Thyroid gland (tissue), 4 donors: ENCODE measurements at regions not wholly inside any gene's neighbourhood (a gene's known extent, or its start where the extent isn't known, plus 50 kb on each side); places are given as distances from the start of the nearest gene placed in this dataset.

ENCODE experiments used
- POLR2A ChIP-seq, 2 donors: fragments of 450-650 bp; IDR thresholded peaks; one replicate each; pipeline ENCODE4 v1.6.1; 2017; ENCODE audit warnings: antibody characterized with exemption in 2 of 2, mild to moderate bottlenecking in 2 of 2, moderate library complexity in 1 of 2
- TF ChIP-seq, protein P1 (sequence below), 6 experiments: fragments of 200-600 bp in 3 of 6; fragments of 450-650 bp in 3 of 6; sonication (generic) in 3 of 6; IDR thresholded peaks; one replicate each; pipeline ENCODE4 v1.5.1; 2016 to 2019; ENCODE audit warnings: antibody characterized with exemption in 6 of 6, mild to moderate bottlenecking in 2 of 6, inconsistent platforms in 1 of 6, moderate library complexity in 1 of 6

- TF ChIP-seq, protein P1, sequence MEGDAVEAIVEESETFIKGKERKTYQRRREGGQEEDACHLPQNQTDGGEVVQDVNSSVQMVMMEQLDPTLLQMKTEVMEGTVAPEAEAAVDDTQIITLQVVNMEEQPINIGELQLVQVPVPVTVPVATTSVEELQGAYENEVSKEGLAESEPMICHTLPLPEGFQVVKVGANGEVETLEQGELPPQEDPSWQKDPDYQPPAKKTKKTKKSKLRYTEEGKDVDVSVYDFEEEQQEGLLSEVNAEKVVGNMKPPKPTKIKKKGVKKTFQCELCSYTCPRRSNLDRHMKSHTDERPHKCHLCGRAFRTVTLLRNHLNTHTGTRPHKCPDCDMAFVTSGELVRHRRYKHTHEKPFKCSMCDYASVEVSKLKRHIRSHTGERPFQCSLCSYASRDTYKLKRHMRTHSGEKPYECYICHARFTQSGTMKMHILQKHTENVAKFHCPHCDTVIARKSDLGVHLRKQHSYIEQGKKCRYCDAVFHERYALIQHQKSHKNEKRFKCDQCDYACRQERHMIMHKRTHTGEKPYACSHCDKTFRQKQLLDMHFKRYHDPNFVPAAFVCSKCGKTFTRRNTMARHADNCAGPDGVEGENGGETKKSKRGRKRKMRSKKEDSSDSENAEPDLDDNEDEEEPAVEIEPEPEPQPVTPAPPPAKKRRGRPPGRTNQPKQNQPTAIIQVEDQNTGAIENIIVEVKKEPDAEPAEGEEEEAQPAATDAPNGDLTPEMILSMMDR (IDR thresholded peaks at IDR 0.05): no peak
- TF ChIP-seq POLR2A (IDR thresholded peaks at IDR 0.05): no peak
These were observed 127.0 kb downstream of the MAFB start for GRCh38 chr20:40562031-40562430.
